Heart left ventricle (tissue), 13 donors: ENCODE measurements at regions not wholly inside any gene's neighbourhood (a gene's known extent, or its start where the extent isn't known, plus 50 kb on each side); places are given as distances from the start of the nearest gene placed in this dataset.

Experiments
- CTCF ChIP-seq, 12 donors: fragments of 200-600 bp; sonication (generic) in 4 of 12; IDR thresholded peaks; one replicate each; pipeline versions ENCODE4 v1.5.0 to v1.8.0; 2018 to 2022; ENCODE audit warnings: antibody characterized with exemption in 12 of 12, mild to moderate bottlenecking in 5 of 12
- POLR2A ChIP-seq, 2 donors: fragments of 450-650 bp; IDR thresholded peaks; one replicate each; pipeline ENCODE4 v1.6.1; 2017; ENCODE audit warnings: antibody characterized with exemption in 2 of 2, mild to moderate bottlenecking in 2 of 2, moderate library complexity in 2 of 2
- donor health status: ischemic (EF 13 %, LVEDD 7.1; RV severe dilation, severe dysfunction).
- donor health status: DM: no; HTN: yes; CAD: no.
- donor health status: DM: no; HTN: no; CAD: no.
- donor health status: ischemic (EF 25% LVEDD 6.9; RV normal size, moderate dysfunction).
- donor health status: ischemic (EF 25% LVEDD 5.7; RV mildly dilated, moderate dysfunction).
- donor health status: ischemic (EF 35%, LVEDD 5.7; RV mildly dilated, moderate dysfunction).
- donor health status: nonischemic (EF 11% LVEDD 7.7; RV severe dilation, severe dysfunction).
- donor health status: DM: yes; HTN: yes; CAD: no.
- donor health status: PGD.
- donor health status: ischemic (EF 29% LVEDD 5.4; RV normal size, mild dysfunction).
- donor health status: nonischemic (EF 23%, LVEDD 6.1; RV moderate dilation, normal function).

- TF ChIP-seq POLR2A (IDR thresholded peaks at IDR 0.05) (no peak), CTCF (IDR thresholded peaks at IDR 0.05) (peak in 2 of 12 donors; percentile 20 to 22)
These were observed 109.8 kb upstream of the ST8SIA4 start for GRCh38 chr5:101012880-101013279.
